ENCODE measurements at regions not wholly inside any gene's neighbourhood (a gene's known extent, or its start where the extent isn't known, plus 50 kb on each side); places are given as distances from the start of the nearest gene placed in this dataset.

GRCh38 chr13:23488442-23488841 lies 54.9 kb upstream of the SACS start:
- Histone ChIP-seq H3K4me3 (no peak overlapping the region), H3K27ac (no peak overlapping the region)

- no peak overlapping the region for H3K4me3 ChIP-seq
- H3K27ac ChIP-seq: no peak overlapping the region
Observed at GRCh38 chr13:23496255-23496654, 62.8 kb upstream of the SACS start.

- Histone ChIP-seq H3K27ac (no peak overlapping the region), H3K4me3 (no peak overlapping the region)
Observed at GRCh38 chr13:23497191-23497590, 63.7 kb upstream of the SACS start.

GRCh38 chr13:23500849-23501248 lies 67.3 kb upstream of the SACS start:
- H3K4me3 ChIP-seq: no peak overlapping the region

GRCh38 chr13:23504180-23504579 lies 66.0 kb upstream of the TNFRSF19 start:
- H3K4me3 ChIP-seq: no peak overlapping the region
- H3K27ac ChIP-seq: peak overlapping the region in 5 of 21 experiments; percentile 26 to 59 (median 47)

More at GRCh38 chr13:23500849-23501248, 67.3 kb upstream of the SACS start:
- H3K27ac ChIP-seq: peak overlapping the region in 5 of 21 experiments; percentile 20 to 51 (median 25)

GRCh38 chr13:23505007-23505406 lies 65.2 kb upstream of the TNFRSF19 start:
- Histone ChIP-seq H3K4me3 (no peak overlapping the region), H3K27ac (peak overlapping the region in 9 of 21 experiments; percentile 3 to 70 (median 38))

- no peak overlapping the region for H3K4me3 ChIP-seq
- H3K27ac ChIP-seq: peak overlapping the region in 13 of 21 experiments; percentile 11 to 79 (median 38)
Observed at GRCh38 chr13:23506071-23506806, 64.0 kb upstream of the TNFRSF19 start.

GRCh38 chr13:23506807-23507291 lies 63.4 kb upstream of the TNFRSF19 start:
- Histone ChIP-seq H3K27ac (peak overlapping the region in 13 of 21 experiments; percentile 11 to 79 (median 45)), H3K4me3 (no peak overlapping the region)

- no peak overlapping the region for H3K4me3 ChIP-seq
- peak overlapping the region in 12 of 21 experiments; percentile 1 to 67 (median 41) for H3K27ac ChIP-seq
Observed at GRCh38 chr13:23509781-23510543, 60.2 kb upstream of the TNFRSF19 start.

GRCh38 chr13:23510544-23510916 lies 59.7 kb upstream of the TNFRSF19 start:
- Histone ChIP-seq H3K27ac (peak overlapping the region in 13 of 21 experiments; percentile 8 to 67 (median 40)), H3K4me3 (no peak overlapping the region)

GRCh38 chr13:23510979-23511735 lies 59.1 kb upstream of the TNFRSF19 start:
- Histone ChIP-seq H3K4me3 (no peak overlapping the region), H3K27ac (peak overlapping the region in 13 of 21 experiments; percentile 19 to 58 (median 42))

- Histone ChIP-seq H3K27ac (peak overlapping the region in 1 of 21 experiments; percentile 59), H3K4me3 (no peak overlapping the region)
Observed at GRCh38 chr13:23512762-23513395, 57.3 kb upstream of the TNFRSF19 start.

- peak overlapping the region in 1 of 21 experiments; percentile 60 for H3K27ac ChIP-seq
- H3K4me3 ChIP-seq: no peak overlapping the region
Observed at GRCh38 chr13:23513455-23513854, 56.8 kb upstream of the TNFRSF19 start.

GRCh38 chr13:23514076-23514475 lies 56.1 kb upstream of the TNFRSF19 start:
- H3K27ac ChIP-seq: peak overlapping the region in 1 of 21 experiments; percentile 60
- H3K4me3 ChIP-seq: no peak overlapping the region

GRCh38 chr13:23515116-23515515 lies 55.1 kb upstream of the TNFRSF19 start:
- Histone ChIP-seq H3K27ac (peak overlapping the region in 1 of 21 experiments; percentile 64), H3K4me3 (no peak overlapping the region)

- H3K4me3 ChIP-seq: no peak overlapping the region
- peak overlapping the region in 2 of 21 experiments; percentile 31 to 64 for H3K27ac ChIP-seq
Observed at GRCh38 chr13:23516190-23516589, 54.0 kb upstream of the TNFRSF19 start.

GRCh38 chr13:23516702-23517101 lies 53.5 kb upstream of the TNFRSF19 start:
- Histone ChIP-seq H3K4me3 (no peak overlapping the region), H3K27ac (peak overlapping the region in 1 of 21 experiments; percentile 64)

GRCh38 chr13:23518231-23518630 lies 52.0 kb upstream of the TNFRSF19 start:
- Histone ChIP-seq H3K4me3 (no peak overlapping the region), H3K27ac (peak overlapping the region in 1 of 21 experiments; percentile 26)
